ENCODE measurements at regions not wholly inside any gene's neighbourhood (a gene's known extent, or its start where the extent isn't known, plus 50 kb on each side); places are given as distances from the start of the nearest gene placed in this dataset.

GRCh38 chr22:44427611-44428470, 70.2 kb downstream of the RTL6 start:
- no peak for TF ChIP-seq CTCF (conservative IDR thresholded peaks at IDR 0.05; ENCODE audit: low read depth, low read length)
- no peak for DNase-seq (ENCODE audit: low read depth)
- H3K4me3 ChIP-seq (ENCODE audit: low read depth, low read length), result no peak overlapping the region

- H3K4me3 ChIP-seq (ENCODE audit: low read depth, low read length), result no peak overlapping the region
- no peak for TF ChIP-seq CTCF (conservative IDR thresholded peaks at IDR 0.05; ENCODE audit: low read depth, low read length)
- no peak for DNase-seq (ENCODE audit: low read depth)
Measured at GRCh38 chr22:44426981-44427380, 71.1 kb downstream of the RTL6 start.

- DNase-seq (ENCODE audit: low read depth), result no peak
- no peak overlapping the region for H3K4me3 ChIP-seq (ENCODE audit: low read depth, low read length)
- TF ChIP-seq CTCF (conservative IDR thresholded peaks at IDR 0.05; ENCODE audit: low read depth, low read length), result no peak
Measured at GRCh38 chr22:44425694-44426045, 72.4 kb downstream of the RTL6 start.

GRCh38 chr22:44424867-44425693, 73.0 kb downstream of the RTL6 start:
- no peak for DNase-seq (ENCODE audit: low read depth)
- no peak for TF ChIP-seq CTCF (conservative IDR thresholded peaks at IDR 0.05; ENCODE audit: low read depth, low read length)

GRCh38 chr22:44424359-44424682, 73.7 kb downstream of the RTL6 start:
- DNase-seq (ENCODE audit: low read depth), result no peak
- no peak for TF ChIP-seq CTCF (conservative IDR thresholded peaks at IDR 0.05; ENCODE audit: low read depth, low read length)
- no peak overlapping the region for H3K4me3 ChIP-seq (ENCODE audit: low read depth, low read length)

More at GRCh38 chr22:44424867-44425693, 73.0 kb downstream of the RTL6 start:
- H3K4me3 ChIP-seq (ENCODE audit: low read depth, low read length), result no peak overlapping the region

GRCh38 chr22:44423556-44424358, 74.3 kb downstream of the RTL6 start:
- TF ChIP-seq CTCF (conservative IDR thresholded peaks at IDR 0.05; ENCODE audit: low read depth, low read length), result no peak
- no peak overlapping the region for H3K4me3 ChIP-seq (ENCODE audit: low read depth, low read length)
- no peak for DNase-seq (ENCODE audit: low read depth)

All from epithelial cell of proximal tubule (primary cell).